HepG2 (cell line): ENCODE measurements at regions not wholly inside any gene's neighbourhood (a gene's known extent, or its start where the extent isn't known, plus 50 kb on each side); places are given as distances from the start of the nearest gene placed in this dataset.

Experiments used
- ATAC-seq: fragments of 200-7000 bp; cut with Tn5 transposase; 3 replicates; pipeline ENCODE4 v1.9.1; 2020; ENCODE audit warnings: mild to moderate bottlenecking, moderate library complexity
- BruUV-seq: library from RNA; stranded (reverse); fragments of 400-500 nt; replicated peaks from 2 replicates; lab custom pipeline; 2021; lab: Mats Ljungman, UMichigan
- CTCF ChIA-PET: fragments of 300-600 bp; formaldehyde crosslinking; extraction: SDS; loops from one replicate; lab custom pipeline; 2021; ENCODE audit warnings: low total read pairs, inconsistent platforms, low intra/inter-chr PET ratio; lab: Yijun Ruan, JAX
- POLR2A ChIA-PET: fragments of 350-600 bp; sonication (Branson Sonifier 250); formaldehyde crosslinking; loops from one replicate; lab custom pipeline; 2020; ENCODE audit warnings: antibody characterized with exemption, inconsistent platforms; lab: Yijun Ruan, JAX
- DNase-seq: peaks from one replicate; pipeline ENCODE4 v3.0.0-alpha.2; 2015; ENCODE audit warnings: low spot score
- FAIRE-seq: peaks from 3 replicates; lab custom pipeline; 2011; peaks lifted over from hg19 to GRCh38; lab: Jason Lieb, UNC
- H2AFZ ChIP-seq: one replicate; pipeline ENCODE4 v1.6.1; 2011; ENCODE audit warnings: low read length, inconsistent platforms
- H3K27ac ChIP-seq: fragments of 300-600 bp; 3 replicates; pipeline ENCODE4 v1.8.0; 2011; ENCODE audit warnings: mixed run types, mild to moderate bottlenecking, mixed read lengths, low read length, inconsistent platforms; ENCODE audit not compliant: insufficient read depth; ENCODE audit errors: extremely low read length
- H3K27me3 ChIP-seq, 2 experiments: fragments of 200-600 bp in 1 of 2; 2 replicates in 1 of 2; 3 replicates in 1 of 2; pipeline versions ENCODE4 v1.6.0 to v1.8.0; 2011; ENCODE audit warnings: low read length in 2 of 2, mild to moderate bottlenecking in 2 of 2, moderate library complexity in 2 of 2, inconsistent platforms in 1 of 2; ENCODE audit not compliant: insufficient read depth in 2 of 2, control insufficient read depth in 1 of 2
- H3K36me3 ChIP-seq, 2 experiments: fragments of 200-600 bp in 1 of 2; replicated peaks in 1 of 2; 2 replicates in 1 of 2; 3 replicates in 1 of 2; pipeline versions ENCODE4 v1.5.1 to v1.8.0; 2011; ENCODE audit warnings: low read length in 2 of 2, inconsistent platforms in 1 of 2; ENCODE audit not compliant: insufficient read depth in 2 of 2, control insufficient read depth in 1 of 2
- H3K4me1 ChIP-seq: 2 replicates; pipeline ENCODE4 v1.5.1; 2012; ENCODE audit warnings: low read length, inconsistent platforms; ENCODE audit not compliant: insufficient read depth
- H3K4me2 ChIP-seq: 2 replicates; pipeline ENCODE4 v1.6.0; 2011; ENCODE audit warnings: low read depth, low read length, inconsistent platforms
- H3K4me3 ChIP-seq, 3 experiments: fragments of 200-600 bp in 1 of 3; sonication (generic), shearing (Covaris generic) in 1 of 3; replicated peaks in 1 of 3; 2 replicates each; pipeline ENCODE4 v1.5.1; 2011 to 2016; ENCODE audit warnings: low read length in 3 of 3, inconsistent platforms in 2 of 3, low read depth in 2 of 3, mild to moderate bottlenecking in 2 of 3, control low read depth in 1 of 3, mixed read lengths in 1 of 3; ENCODE audit not compliant: insufficient read depth in 1 of 3
- H3K79me2 ChIP-seq: one replicate; pipeline ENCODE4 v1.6.1; 2011; ENCODE audit warnings: low read length, inconsistent platforms; ENCODE audit not compliant: insufficient read depth
- H3K9ac ChIP-seq: 2 replicates; pipeline ENCODE4 v1.6.0; 2011; ENCODE audit warnings: mild to moderate bottlenecking, low read depth, low read length, inconsistent platforms; ENCODE audit not compliant: insufficient read depth
- H3K9me3 ChIP-seq: 2 replicates; pipeline ENCODE4 v1.5.1; 2012; ENCODE audit warnings: mild to moderate bottlenecking, low read length
- H4K20me1 ChIP-seq: 2 replicates; pipeline ENCODE4 v1.6.0; 2011; ENCODE audit warnings: inconsistent platforms, mild to moderate bottlenecking, low read length, moderate library complexity; ENCODE audit not compliant: insufficient read depth
- CBFB ChIP-seq: sonication (generic); formaldehyde crosslinking; IDR thresholded peaks from 2 replicates; pipeline ENCODE4 v1.4.0; 2020; ENCODE audit warnings: missing genetic modification reagents
- HNF4G ChIP-seq, 2 experiments: sonication (generic) in 1 of 2; formaldehyde crosslinking in 1 of 2; IDR thresholded peaks; 2 replicates each; pipeline versions ENCODE4 v1.4.0 to v1.6.1; 2011 to 2020; ENCODE audit warnings: borderline replicate concordance in 2 of 2, low read depth in 2 of 2, mild to moderate bottlenecking in 2 of 2, low read length in 1 of 2, missing genetic modification reagents in 1 of 2, moderate library complexity in 1 of 2
- MTF2 ChIP-seq: sonication (generic); formaldehyde crosslinking; IDR thresholded peaks from 2 replicates; pipeline ENCODE4 v1.5.0; 2020; ENCODE audit warnings: missing genetic modification reagents, borderline replicate concordance
- PPARG ChIP-seq: conservative IDR thresholded peaks from 2 replicates; pipeline ENCODE4 v1.6.1; 2016; ENCODE audit warnings: missing biosample characterization, missing genetic modification reagents
- SOX5 ChIP-seq: IDR thresholded peaks from 2 replicates; pipeline ENCODE4 v1.6.1; 2016; ENCODE audit warnings: borderline replicate concordance
- SP1 ChIP-seq, 2 experiments: fragments of 450-650 bp in 1 of 2; sonication (generic) in 1 of 2; formaldehyde crosslinking in 1 of 2; IDR thresholded peaks; 2 replicates each; pipeline versions ENCODE4 v1.4.0 to v1.6.1; 2016 to 2020; ENCODE audit warnings: missing genetic modification reagents in 1 of 2
- ZNF570 ChIP-seq: sonication (generic); formaldehyde crosslinking; IDR thresholded peaks from 2 replicates; pipeline ENCODE4 v1.4.0; 2020; ENCODE audit warnings: mild to moderate bottlenecking, missing genetic modification reagents, borderline replicate concordance
- WGBS: methylation state at CpG from one replicate; pipeline ENCODE4 v1.1.6; 2017; ENCODE audit warnings: low lambda C conversion rate; 5-methylcytosine and 5-hydroxymethylcytosine counted together
- in situ Hi-C: cut with HindIII; loops from 2 replicates; pipeline ENCODE4 v1.10.0; 2017; ENCODE audit warnings: low pct_unique_long_range_greater_than_20kb; ENCODE audit not compliant: extremely low pct_ligation_motif_present
- intact Hi-C: fragments of 100-400 bp; cut with micrococcal nuclease; formaldehyde crosslinking; loops from one replicate; pipeline ENCODE4 v1.10.0; 2022; ENCODE audit not compliant: unreplicated experiment

- in situ Hi-C loops, result no loop called here
- intact Hi-C loops, result no loop called here
- POLR2A ChIA-PET, result no interaction called here
- H3K36me3 ChIP-seq, result no peaks in the 10 kb centered on the region
- no peak for DNase-seq
- H3K4me2 ChIP-seq, result no peak overlapping the region
- H3K27me3 ChIP-seq, result no peaks in the 10 kb centered on the region; a peak in 1 of 5 replicates
- H3K27ac ChIP-seq, result no peak overlapping the region
- BruUV-seq, result no TSS peak
- no peak overlapping the region for H2AFZ ChIP-seq
- TF ChIP-seq HNF4G (IDR thresholded peaks at IDR 0.05; ENCODE audit: borderline replicate concordance, low read depth, low read length) (no peak), HNF4G (CRISPR knock-in tag; IDR thresholded peaks at IDR 0.05; ENCODE audit: borderline replicate concordance, low read depth) (no peak), SOX5 (CRISPR knock-in tag) (no peak)
- TF ChIP-seq, all 625 proteins: peak for 0
- CTCF ChIA-PET, result no interaction called here
- H4K20me1 ChIP-seq, result no peaks in the 10 kb centered on the region
- H3K4me1 ChIP-seq, result no peaks in the 10 kb centered on the region
- H3K4me3 ChIP-seq, result no peak overlapping the region
- ATAC-seq (no peak), FAIRE-seq (no peak)
- no peaks in the 10 kb centered on the region for H3K79me2 ChIP-seq
- H3K9ac ChIP-seq, result no peak overlapping the region
- H3K9me3 ChIP-seq, result no peaks in the 10 kb centered on the region
Observed at GRCh38 chr3:159005137-159005536, 203.3 kb downstream of the MFSD1 start.

- POLR2A ChIA-PET, result no interaction called here
- Histone ChIP-seq H3K9ac (no peak overlapping the region), H3K36me3 (no peaks in the 10 kb centered on the region), H2AFZ (no peak overlapping the region), H3K4me2 (no peak overlapping the region), H3K27me3 (no peaks in the 10 kb centered on the region; a peak in 1 of 5 replicates), H4K20me1 (no peaks in the 10 kb centered on the region), H3K4me3 (no peak overlapping the region), H3K9me3 (no peaks in the 10 kb centered on the region), H3K79me2 (no peaks in the 10 kb centered on the region), H3K4me1 (no peaks in the 10 kb centered on the region), H3K27ac (no peak overlapping the region)
- ATAC-seq (no peak), FAIRE-seq (no peak), DNase-seq (no peak)
- 0% methylated on average over 1 of the region's 1 CpG for WGBS
- intact Hi-C loops (no loop called here), in situ Hi-C loops (no loop called here)
- no TSS peak for BruUV-seq
- CTCF ChIA-PET, result no interaction called here
- TF ChIP-seq ZNF570 (CRISPR knock-in tag) (no peak), PPARG (CRISPR knock-in tag) (no peak), SP1 (IDR thresholded peaks at IDR 0.05) (no peak), SP1 (CRISPR knock-in tag; IDR thresholded peaks at IDR 0.05) (no peak), CBFB (no peak), MTF2 (CRISPR knock-in tag) (no peak)
Observed at GRCh38 chr3:159007331-159007730, 205.5 kb downstream of the MFSD1 start.
